CD4-positive, alpha-beta T cell treated with Interleukin-6 for 4 hours (primary cell): ENCODE measurements at regions not wholly inside any gene's neighbourhood (a gene's known extent, or its start where the extent isn't known, plus 50 kb on each side); places are given as distances from the start of the nearest gene placed in this dataset.
"Not testable (repeated sequence)": the region's sequence is repeated elsewhere in the genome, so short reads cannot be mapped to it uniquely, and the experiment has no call there.

Source experiments
- DNase-seq: peaks from one replicate; pipeline ENCODE4 v3.0.0-alpha.2; 2020; ENCODE audit warnings: mixed read lengths

- DNase-seq, result no peak
Measured at GRCh38 chr2:49801898-49802450, 647.7 kb upstream of the FSHR start.

- DNase-seq, result no peak
Measured at GRCh38 chr2:49798570-49798969, 644.3 kb upstream of the FSHR start.

- no peak for DNase-seq
Measured at GRCh38 chr2:49796266-49796665, 642.0 kb upstream of the FSHR start.

GRCh38 chr2:49794396-49794795, 640.1 kb upstream of the FSHR start:
- DNase-seq, result no peak

GRCh38 chr2:49788300-49788699, 634.0 kb upstream of the FSHR start:
- no peak for DNase-seq

- no peak for DNase-seq
Measured at GRCh38 chr2:49780949-49781348, 626.6 kb upstream of the FSHR start.

- DNase-seq, result no peak
Measured at GRCh38 chr2:49772299-49772970, 618.1 kb upstream of the FSHR start.

GRCh38 chr2:49770919-49771318, 616.6 kb upstream of the FSHR start:
- peak; percentile 1 for DNase-seq

- DNase-seq, result no peak
Measured at GRCh38 chr2:49767316-49767715, 613.0 kb upstream of the FSHR start.

GRCh38 chr2:49755777-49756176, 601.5 kb upstream of the FSHR start:
- no peak for DNase-seq

GRCh38 chr2:49754381-49754780, 600.1 kb upstream of the FSHR start:
- no peak for DNase-seq

- no peak for DNase-seq
Measured at GRCh38 chr2:49753344-49753985, 599.1 kb upstream of the FSHR start.

- DNase-seq, result no peak
Measured at GRCh38 chr2:49737606-49738005, 583.3 kb upstream of the FSHR start.

GRCh38 chr2:49732924-49733323, 578.6 kb upstream of the FSHR start:
- not testable (repeated sequence) for DNase-seq

- DNase-seq, result no peak
Measured at GRCh38 chr2:49719241-49719640, 564.9 kb upstream of the FSHR start.

GRCh38 chr2:49715597-49715996, 561.3 kb upstream of the FSHR start:
- no peak for DNase-seq

- DNase-seq, result no peak
Measured at GRCh38 chr2:49714454-49714853, 560.1 kb upstream of the FSHR start.

- DNase-seq, result no peak
Measured at GRCh38 chr2:49702740-49703139, 548.4 kb upstream of the FSHR start.

- DNase-seq, result no peak
Measured at GRCh38 chr2:49693961-49694360, 539.6 kb upstream of the FSHR start.

GRCh38 chr2:49692022-49692421, 537.7 kb upstream of the FSHR start:
- DNase-seq, result not testable (repeated sequence)

GRCh38 chr2:49687918-49688317, 533.6 kb upstream of the FSHR start:
- DNase-seq, result no peak

GRCh38 chr2:49686897-49687442, 532.7 kb upstream of the FSHR start:
- no peak for DNase-seq

- DNase-seq, result no peak
Measured at GRCh38 chr2:49686291-49686690, 532.0 kb upstream of the FSHR start.

GRCh38 chr2:49677227-49677626, 522.9 kb upstream of the FSHR start:
- DNase-seq, result no peak
